Endothelial cell of umbilical vein (primary cell): ENCODE measurements at regions not wholly inside any gene's neighbourhood (a gene's known extent, or its start where the extent isn't known, plus 50 kb on each side); places are given as distances from the start of the nearest gene placed in this dataset.

Source experiments
- EZH2 ChIP-seq: IDR thresholded peaks from 2 replicates; pipeline ENCODE4 v1.6.1; 2012; ENCODE audit warnings: borderline replicate concordance, low read depth, mild to moderate bottlenecking, moderate library complexity, low read length, inconsistent platforms; ENCODE audit not compliant: severe bottlenecking
- FOS ChIP-seq: IDR thresholded peaks from 2 replicates; pipeline ENCODE4 v1.6.1; 2011; ENCODE audit warnings: mild to moderate bottlenecking, low read length, moderate library complexity, borderline replicate concordance; ENCODE audit not compliant: insufficient read depth
- JUN ChIP-seq: IDR thresholded peaks from 2 replicates; pipeline ENCODE4 v1.6.1; 2011; ENCODE audit warnings: borderline replicate concordance, low read depth; ENCODE audit not compliant: insufficient read length, insufficient read depth
- MYC ChIP-seq: IDR thresholded peaks from one replicate; pipeline ENCODE4 v1.6.1; 2011; ENCODE audit warnings: mild to moderate bottlenecking, low read depth, low read length
- POLR2A ChIP-seq: IDR thresholded peaks from 2 replicates; pipeline ENCODE4 v1.6.1; 2012; ENCODE audit warnings: low read depth, mild to moderate bottlenecking, control low read depth, low read length
- POLR2AphosphoS5 ChIP-seq: IDR thresholded peaks from 2 replicates; pipeline ENCODE4 v1.6.1; 2012; ENCODE audit warnings: low read depth, mild to moderate bottlenecking, control low read depth, low read length, moderate library complexity; ENCODE audit not compliant: insufficient read depth
- TF ChIP-seq, protein P1 (sequence below), 2 donors: IDR thresholded peaks; 1 replicate in 1 of 2; 2 replicates in 1 of 2; pipeline ENCODE4 v1.5.1; 2011; ENCODE audit warnings: low read length in 2 of 2, mild to moderate bottlenecking in 2 of 2, moderate library complexity in 2 of 2, control low read depth in 1 of 2, inconsistent platforms in 1 of 2, low read depth in 1 of 2; ENCODE audit not compliant: insufficient read depth in 1 of 2; ENCODE audit errors: extremely low read depth in 1 of 2

DNA sequence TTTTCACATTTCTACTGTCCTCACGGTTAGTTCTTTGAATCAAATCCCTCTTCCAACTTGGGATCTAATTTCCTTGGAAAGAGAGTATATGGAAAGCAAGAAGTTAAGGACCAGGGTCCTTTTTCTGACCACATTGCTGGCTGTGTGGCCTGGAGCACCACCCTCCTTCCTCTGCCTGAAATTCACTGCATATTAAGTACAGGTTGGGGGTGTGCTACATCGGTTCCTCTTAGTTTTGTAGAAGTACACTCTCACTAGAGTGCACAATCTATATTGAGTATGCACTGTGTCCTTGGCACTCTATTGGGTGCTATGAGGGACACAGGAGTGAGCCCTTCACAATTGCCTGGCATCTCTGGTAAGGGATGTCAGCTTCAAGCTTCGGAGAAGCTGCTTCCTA lies 53.8 kb upstream of the KLF9 start:
- TF ChIP-seq, protein P1, sequence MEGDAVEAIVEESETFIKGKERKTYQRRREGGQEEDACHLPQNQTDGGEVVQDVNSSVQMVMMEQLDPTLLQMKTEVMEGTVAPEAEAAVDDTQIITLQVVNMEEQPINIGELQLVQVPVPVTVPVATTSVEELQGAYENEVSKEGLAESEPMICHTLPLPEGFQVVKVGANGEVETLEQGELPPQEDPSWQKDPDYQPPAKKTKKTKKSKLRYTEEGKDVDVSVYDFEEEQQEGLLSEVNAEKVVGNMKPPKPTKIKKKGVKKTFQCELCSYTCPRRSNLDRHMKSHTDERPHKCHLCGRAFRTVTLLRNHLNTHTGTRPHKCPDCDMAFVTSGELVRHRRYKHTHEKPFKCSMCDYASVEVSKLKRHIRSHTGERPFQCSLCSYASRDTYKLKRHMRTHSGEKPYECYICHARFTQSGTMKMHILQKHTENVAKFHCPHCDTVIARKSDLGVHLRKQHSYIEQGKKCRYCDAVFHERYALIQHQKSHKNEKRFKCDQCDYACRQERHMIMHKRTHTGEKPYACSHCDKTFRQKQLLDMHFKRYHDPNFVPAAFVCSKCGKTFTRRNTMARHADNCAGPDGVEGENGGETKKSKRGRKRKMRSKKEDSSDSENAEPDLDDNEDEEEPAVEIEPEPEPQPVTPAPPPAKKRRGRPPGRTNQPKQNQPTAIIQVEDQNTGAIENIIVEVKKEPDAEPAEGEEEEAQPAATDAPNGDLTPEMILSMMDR (IDR thresholded peaks at IDR 0.05; ENCODE audit: extremely low read depth in 1 of 2, insufficient read depth in 1 of 2, low read depth in 1 of 2, low read length in 2 of 2) = no peak
- TF ChIP-seq POLR2A = no peak
- no peak for TF ChIP-seq EZH2
- TF ChIP-seq MYC = no peak
- no peak for TF ChIP-seq POLR2AphosphoS5
- no peak for TF ChIP-seq JUN
- no peak for TF ChIP-seq FOS
